Lower leg skin (tissue), 3 donors: ENCODE measurements at regions not wholly inside any gene's neighbourhood (a gene's known extent, or its start where the extent isn't known, plus 50 kb on each side); places are given as distances from the start of the nearest gene placed in this dataset.

Experiments
- CTCF ChIP-seq, 3 donors: fragments of 450-650 bp; IDR thresholded peaks; one replicate each; pipeline ENCODE4 v1.5.1; 2016; ENCODE audit warnings: antibody characterized with exemption in 3 of 3, mild to moderate bottlenecking in 3 of 3, moderate library complexity in 2 of 3
- POLR2A ChIP-seq, 2 donors: fragments of 450-650 bp; IDR thresholded peaks; one replicate each; pipeline ENCODE4 v1.6.1; 2016 to 2017; ENCODE audit warnings: antibody characterized with exemption in 2 of 2, mild to moderate bottlenecking in 1 of 2, moderate library complexity in 1 of 2

- TF ChIP-seq POLR2A (IDR thresholded peaks at IDR 0.05) (no peak), CTCF (IDR thresholded peaks at IDR 0.05) (no peak)
Observed at GRCh38 chrX:134716620-134717012, 58.3 kb upstream of the PLAC1 start.
